CD4-positive, alpha-beta T cell treated with Interleukin-10 for 1 hour (primary cell): ENCODE measurements at regions not wholly inside any gene's neighbourhood (a gene's known extent, or its start where the extent isn't known, plus 50 kb on each side); places are given as distances from the start of the nearest gene placed in this dataset.
A peak's percentile ranks its signal among the peaks of the same experiment; 100 is the strongest.
"Not testable (repeated sequence)": the region's sequence is repeated elsewhere in the genome, so short reads cannot be mapped to it uniquely, and the experiment has no call there.

Experiments used
- DNase-seq: peaks from one replicate; pipeline ENCODE4 v3.0.0-alpha.2; 2020

- DNase-seq: no peak
These were observed 61.5 kb downstream of the PRSS23 start for GRCh38 chr11:86861810-86862209.

DNA sequence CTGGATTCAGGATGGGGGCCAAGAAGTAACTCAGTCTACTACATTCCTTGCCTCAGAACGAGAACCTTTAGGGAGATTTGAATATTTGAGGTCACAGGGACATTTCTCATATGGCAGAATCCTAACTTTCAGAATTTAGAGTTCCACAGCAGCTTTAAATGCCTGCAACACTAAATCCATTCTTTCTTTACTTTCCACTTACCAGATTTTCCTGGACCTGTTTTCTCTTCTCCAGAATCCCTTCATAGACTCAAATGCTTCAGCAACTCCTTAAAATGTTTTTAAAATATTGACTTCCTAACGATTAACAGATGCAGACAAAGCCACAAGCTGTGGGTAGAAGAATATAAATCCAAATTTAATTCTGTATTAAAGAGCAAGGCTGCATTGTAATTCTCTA lies 63.1 kb downstream of the PRSS23 start:
- DNase-seq: no peak

GRCh38 chr11:86865436-86865835 lies 65.1 kb downstream of the PRSS23 start:
- no peak for DNase-seq

- no peak for DNase-seq
These were observed 69.2 kb downstream of the PRSS23 start for GRCh38 chr11:86869531-86869930.

GRCh38 chr11:86869966-86870570 lies 69.7 kb downstream of the PRSS23 start:
- peak; percentile 32 for DNase-seq

DNA sequence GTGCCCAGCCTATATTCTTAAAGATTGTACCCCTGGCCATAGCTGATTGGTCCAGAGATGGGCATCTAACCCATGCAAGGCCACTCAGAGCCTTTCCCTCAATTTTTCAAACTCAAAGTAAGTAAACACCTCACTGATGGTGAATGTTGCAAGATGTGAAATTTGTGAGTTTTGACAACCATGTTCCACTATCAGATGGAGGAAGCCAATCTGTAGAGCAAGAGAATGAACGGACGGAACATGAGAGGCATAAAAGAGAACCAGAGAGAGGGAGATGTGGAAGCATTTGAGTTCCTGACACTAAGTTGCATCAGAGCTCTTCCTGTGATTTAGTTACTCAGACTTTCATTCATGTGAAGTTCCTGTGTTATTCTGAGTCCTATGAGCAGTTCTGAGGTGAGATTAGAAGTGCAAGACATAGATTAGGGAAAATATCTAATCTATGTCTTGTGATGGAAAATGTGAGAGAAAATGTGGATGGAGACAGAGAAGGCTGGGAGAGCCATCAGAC lies 73.3 kb downstream of the PRSS23 start:
- DNase-seq: no peak

- no peak for DNase-seq
These were observed 74.1 kb downstream of the PRSS23 start for GRCh38 chr11:86874304-86875056.

- DNase-seq: no peak
These were observed 76.4 kb downstream of the PRSS23 start for GRCh38 chr11:86876716-86877234.

- DNase-seq: no peak
These were observed 77.2 kb downstream of the PRSS23 start for GRCh38 chr11:86877503-86877902.

DNA sequence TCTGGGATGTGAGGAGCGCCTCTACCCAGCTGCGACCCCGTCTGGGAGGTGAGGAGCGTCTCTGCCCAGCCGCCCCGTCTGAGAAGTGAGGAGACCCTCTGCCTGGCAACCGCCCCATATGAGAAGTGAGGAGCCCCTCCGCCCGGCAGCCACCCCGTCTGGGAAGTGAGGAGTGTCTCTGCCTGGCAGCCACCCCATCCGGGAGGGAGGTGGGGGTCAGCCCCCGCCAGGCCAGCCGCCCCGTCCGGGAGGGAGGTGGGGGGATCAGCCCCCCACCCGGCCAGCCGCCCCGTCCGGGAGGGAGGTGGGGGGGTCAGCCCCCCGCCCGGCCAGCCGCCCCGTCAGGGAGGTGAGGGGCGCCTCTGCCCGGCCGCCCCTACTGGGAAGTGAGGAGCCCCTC lies 76.0 kb downstream of the FZD4 start:
- not testable (repeated sequence) for DNase-seq

DNA sequence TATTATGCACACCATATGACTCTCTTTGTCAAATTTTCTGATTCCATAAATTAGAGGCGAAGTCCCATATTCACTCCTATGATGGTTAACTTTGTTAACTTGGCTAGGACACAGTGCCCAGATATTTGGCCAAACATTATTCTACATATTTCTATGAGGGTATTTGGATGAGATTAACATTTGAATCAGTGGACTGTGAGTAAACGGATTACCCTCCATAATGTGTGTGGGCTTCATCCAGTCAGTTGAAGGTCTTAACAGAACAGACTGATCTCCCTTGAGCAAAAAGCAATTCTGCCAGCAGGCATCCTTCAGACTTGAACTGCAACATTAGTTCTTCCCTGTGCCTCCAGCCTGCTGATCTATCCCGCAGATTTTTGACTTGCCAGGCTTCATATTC lies 69.9 kb downstream of the FZD4 start:
- DNase-seq: no peak

GRCh38 chr11:86888164-86889000 lies 66.8 kb downstream of the FZD4 start:
- no peak for DNase-seq

- no peak for DNase-seq
These were observed 66.2 kb downstream of the FZD4 start for GRCh38 chr11:86889001-86889341.

DNA sequence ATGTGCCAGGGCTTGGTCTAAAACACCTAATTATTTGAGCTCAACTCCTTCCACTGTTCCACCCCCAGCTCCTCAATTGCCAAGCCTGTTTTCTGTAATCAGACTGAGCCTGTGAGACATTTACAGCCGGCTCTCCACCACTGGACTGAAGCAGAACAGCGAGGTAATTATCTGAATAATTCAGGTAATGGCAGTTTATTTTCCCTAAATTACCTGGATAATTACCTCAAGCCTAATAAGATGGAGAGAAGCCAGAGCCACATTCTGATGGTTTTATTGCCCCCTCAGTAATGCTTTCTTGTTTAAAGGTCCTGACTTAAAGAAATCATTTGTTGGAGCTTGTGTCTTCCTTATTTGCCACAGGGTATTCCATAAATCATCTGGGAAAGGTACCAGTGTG lies 64.2 kb downstream of the FZD4 start:
- DNase-seq: no peak

- no peak for DNase-seq
These were observed 62.0 kb downstream of the FZD4 start for GRCh38 chr11:86893235-86893634.
